ENCODE measurements at regions not wholly inside any gene's neighbourhood (a gene's known extent, or its start where the extent isn't known, plus 50 kb on each side); places are given as distances from the start of the nearest gene placed in this dataset.
"Not testable (repeated sequence)": the region's sequence is repeated elsewhere in the genome, so short reads cannot be mapped to it uniquely, and the experiment has no call there.

- H3K27me3 Mint-ChIP-seq (ENCODE audit: insufficient read depth, unreplicated experiment) = peaks cover 58% of the 10 kb centered on the region
- ChIA-PET POLR2A (no interaction called here), CTCF (interaction anchor here (1.5 to 2.9 kb wide), 4 partner anchors 13 to 224 kb away, joined by 5 to 14 read pairs (median 9); no protein-coding TSS in a partner anchor)
- TF ChIP-seq, protein P1, sequence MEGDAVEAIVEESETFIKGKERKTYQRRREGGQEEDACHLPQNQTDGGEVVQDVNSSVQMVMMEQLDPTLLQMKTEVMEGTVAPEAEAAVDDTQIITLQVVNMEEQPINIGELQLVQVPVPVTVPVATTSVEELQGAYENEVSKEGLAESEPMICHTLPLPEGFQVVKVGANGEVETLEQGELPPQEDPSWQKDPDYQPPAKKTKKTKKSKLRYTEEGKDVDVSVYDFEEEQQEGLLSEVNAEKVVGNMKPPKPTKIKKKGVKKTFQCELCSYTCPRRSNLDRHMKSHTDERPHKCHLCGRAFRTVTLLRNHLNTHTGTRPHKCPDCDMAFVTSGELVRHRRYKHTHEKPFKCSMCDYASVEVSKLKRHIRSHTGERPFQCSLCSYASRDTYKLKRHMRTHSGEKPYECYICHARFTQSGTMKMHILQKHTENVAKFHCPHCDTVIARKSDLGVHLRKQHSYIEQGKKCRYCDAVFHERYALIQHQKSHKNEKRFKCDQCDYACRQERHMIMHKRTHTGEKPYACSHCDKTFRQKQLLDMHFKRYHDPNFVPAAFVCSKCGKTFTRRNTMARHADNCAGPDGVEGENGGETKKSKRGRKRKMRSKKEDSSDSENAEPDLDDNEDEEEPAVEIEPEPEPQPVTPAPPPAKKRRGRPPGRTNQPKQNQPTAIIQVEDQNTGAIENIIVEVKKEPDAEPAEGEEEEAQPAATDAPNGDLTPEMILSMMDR (IDR thresholded peaks at IDR 0.05; ENCODE audit: unreplicated experiment) = no peak
- intact Hi-C loops (cut with micrococcal nuclease) = no loop called here
- no TSS peak for BruUV-seq (replicated peaks)
- H3K4me1 Mint-ChIP-seq (ENCODE audit: insufficient read depth, unreplicated experiment) = no peaks in the 10 kb centered on the region
- no peak overlapping the region for H3K27ac Mint-ChIP-seq (ENCODE audit: low read depth, unreplicated experiment)
- no peaks in the 10 kb centered on the region for H3K36me3 Mint-ChIP-seq (ENCODE audit: insufficient read depth, unreplicated experiment)
- H3K9me3 Mint-ChIP-seq (ENCODE audit: unreplicated experiment) = no peaks in the 10 kb centered on the region
- H3K4me3 Mint-ChIP-seq (ENCODE audit: unreplicated experiment) = no peak overlapping the region
- DNase-seq (ENCODE audit: unreplicated experiment) = no peak
Observed at GRCh38 chr20:57108218-57108617, 158.2 kb downstream of the BMP7 start.

- POLR2A ChIA-PET = interaction anchor here (0.5 kb wide), 1 partner anchor 304 kb away, joined by 3 read pairs; no protein-coding TSS in a partner anchor
- CTCF ChIA-PET = interaction anchor here (0.6 to 2.9 kb wide), 6 partner anchors 13 to 408 kb away, joined by 3 to 14 read pairs (median 6); no protein-coding TSS in a partner anchor
Observed at GRCh38 chr20:57108742-57109570, 157.5 kb downstream of the BMP7 start.

GRCh38 chr20:57109571-57109953 is 156.9 kb downstream of the BMP7 start:
- no TSS peak for BruUV-seq (replicated peaks)
- no peak for DNase-seq (ENCODE audit: unreplicated experiment)
- Mint-ChIP-seq H3K9me3 (ENCODE audit: unreplicated experiment) (no peaks in the 10 kb centered on the region), H3K4me1 (ENCODE audit: insufficient read depth, unreplicated experiment) (no peaks in the 10 kb centered on the region), H3K27ac (ENCODE audit: low read depth, unreplicated experiment) (no peak overlapping the region), H3K36me3 (ENCODE audit: insufficient read depth, unreplicated experiment) (no peaks in the 10 kb centered on the region), H3K4me3 (ENCODE audit: unreplicated experiment) (no peak overlapping the region), H3K27me3 (ENCODE audit: insufficient read depth, unreplicated experiment) (peaks cover 45% of the 10 kb centered on the region)
- ChIA-PET POLR2A (interaction anchor here (0.5 kb wide), 1 partner anchor 304 kb away, joined by 3 read pairs; no protein-coding TSS in a partner anchor), CTCF (interaction anchor here (0.9 to 2.9 kb wide), 4 partner anchors 14 to 408 kb away, joined by 4 to 14 read pairs (median 6); no protein-coding TSS in a partner anchor)
- intact Hi-C loops (cut with micrococcal nuclease) = no loop called here
- TF ChIP-seq, protein P1 (IDR thresholded peaks at IDR 0.05; ENCODE audit: unreplicated experiment) = no peak

More at GRCh38 chr20:57108742-57109570, 157.5 kb downstream of the BMP7 start:
- Mint-ChIP-seq H3K36me3 (ENCODE audit: insufficient read depth, unreplicated experiment) (no peaks in the 10 kb centered on the region), H3K9me3 (ENCODE audit: unreplicated experiment) (no peaks in the 10 kb centered on the region), H3K4me1 (ENCODE audit: insufficient read depth, unreplicated experiment) (no peaks in the 10 kb centered on the region), H3K27me3 (ENCODE audit: insufficient read depth, unreplicated experiment) (peaks cover 51% of the 10 kb centered on the region), H3K27ac (ENCODE audit: low read depth, unreplicated experiment) (no peak overlapping the region), H3K4me3 (ENCODE audit: unreplicated experiment) (no peak overlapping the region)
- DNase-seq (ENCODE audit: unreplicated experiment) = no peak
- intact Hi-C loops (cut with micrococcal nuclease) = no loop called here
- BruUV-seq (replicated peaks) = no TSS peak
- TF ChIP-seq, protein P1 (IDR thresholded peaks at IDR 0.05; ENCODE audit: unreplicated experiment) = no peak

GRCh38 chr20:57110121-57111027 is 156.1 kb downstream of the BMP7 start:
- H3K4me3 Mint-ChIP-seq (ENCODE audit: unreplicated experiment); H3K9me3 Mint-ChIP-seq (ENCODE audit: unreplicated experiment); H3K36me3 Mint-ChIP-seq (ENCODE audit: insufficient read depth, unreplicated experiment); H3K27ac Mint-ChIP-seq (ENCODE audit: low read depth, unreplicated experiment); POLR2A ChIA-PET; DNase-seq (ENCODE audit: unreplicated experiment); BruUV-seq (replicated peaks); intact Hi-C loops (cut with micrococcal nuclease); H3K4me1 Mint-ChIP-seq (ENCODE audit: insufficient read depth, unreplicated experiment): not testable (repeated sequence)
- peaks cover 37% of the 10 kb centered on the region for H3K27me3 Mint-ChIP-seq (ENCODE audit: insufficient read depth, unreplicated experiment)
- CTCF ChIA-PET = interaction anchor here (0.8 to 2.9 kb wide), 3 partner anchors 20 to 409 kb away, joined by 3 to 14 read pairs (median 4); no protein-coding TSS in a partner anchor
